ENCODE measurements at regions not wholly inside any gene's neighbourhood (a gene's known extent, or its start where the extent isn't known, plus 50 kb on each side); places are given as distances from the start of the nearest gene placed in this dataset.

DNA sequence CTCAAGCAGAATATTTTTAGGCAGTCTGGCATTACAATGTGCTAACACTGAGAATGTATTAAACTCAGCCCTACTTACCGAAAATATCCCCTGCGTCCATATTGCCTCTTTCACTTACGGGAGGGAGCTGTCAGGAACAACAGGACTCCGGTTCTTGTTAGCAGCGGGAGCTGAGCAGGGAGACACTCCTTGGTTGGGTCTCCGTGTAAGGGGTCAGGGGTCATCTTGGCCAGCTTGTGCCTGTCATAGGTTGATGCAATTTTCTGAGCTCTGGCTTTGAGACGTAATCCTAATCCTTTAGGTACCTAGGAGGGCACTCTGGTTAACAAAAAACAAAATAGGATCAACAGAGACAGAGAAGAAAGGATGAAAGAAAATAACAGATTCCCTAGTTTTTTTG is 1477.2 kb downstream of the BRD1 start:
- H3K36me3 ChIP-seq (ENCODE audit: control insufficient read depth in 1 of 2, insufficient read depth in 2 of 2, low read length in 2 of 2), result no peaks in the 10 kb centered on the region
- H3K27me3 ChIP-seq (ENCODE audit: control insufficient read depth in 1 of 2, insufficient read depth in 2 of 2, low read length in 2 of 2), result peaks cover 0 to 3% of the 10 kb centered on the region in 2 donors
- no peak overlapping the region for H3K9ac ChIP-seq (ENCODE audit: low read depth in 1 of 2, low read length in 2 of 2)
- H3K27ac ChIP-seq (ENCODE audit: low read depth, low read length), result no peak overlapping the region
- H3K9me3 ChIP-seq (ENCODE audit: control insufficient read depth in 1 of 2, low read length in 2 of 2), result no peaks in the 10 kb centered on the region
- H3K4me3 ChIP-seq (ENCODE audit: low read depth in 1 of 2, low read length in 2 of 2), result no peak overlapping the region
- no peaks in the 10 kb centered on the region for H3K4me1 ChIP-seq (ENCODE audit: control insufficient read depth in 1 of 2, insufficient read depth in 2 of 2, low read length in 2 of 2)

- Histone ChIP-seq H3K4me1 (ENCODE audit: control insufficient read depth in 1 of 2, insufficient read depth in 2 of 2, low read length in 2 of 2) (no peaks in the 10 kb centered on the region), H3K4me3 (ENCODE audit: low read depth in 1 of 2, low read length in 2 of 2) (no peak overlapping the region), H3K36me3 (ENCODE audit: control insufficient read depth in 1 of 2, insufficient read depth in 2 of 2, low read length in 2 of 2) (no peaks in the 10 kb centered on the region), H3K27ac (ENCODE audit: low read depth, low read length) (no peak overlapping the region), H3K9ac (ENCODE audit: low read depth in 1 of 2, low read length in 2 of 2) (no peak overlapping the region), H3K9me3 (ENCODE audit: control insufficient read depth in 1 of 2, low read length in 2 of 2) (no peaks in the 10 kb centered on the region), H3K27me3 (ENCODE audit: control insufficient read depth in 1 of 2, insufficient read depth in 2 of 2, low read length in 2 of 2) (peaks cover 0 to 3% of the 10 kb centered on the region in 2 donors)
Measured at GRCh38 chr22:48348855-48349254, 1478.8 kb downstream of the BRD1 start.

GRCh38 chr22:48347311-48347710 is 1480.4 kb downstream of the BRD1 start:
- H3K36me3 ChIP-seq (ENCODE audit: control insufficient read depth in 1 of 2, insufficient read depth in 2 of 2, low read length in 2 of 2), result no peaks in the 10 kb centered on the region
- no peak overlapping the region for H3K27ac ChIP-seq (ENCODE audit: low read depth, low read length)
- no peak overlapping the region for H3K9ac ChIP-seq (ENCODE audit: low read depth in 1 of 2, low read length in 2 of 2)
- H3K4me1 ChIP-seq (ENCODE audit: control insufficient read depth in 1 of 2, insufficient read depth in 2 of 2, low read length in 2 of 2), result no peaks in the 10 kb centered on the region
- H3K27me3 ChIP-seq (ENCODE audit: control insufficient read depth in 1 of 2, insufficient read depth in 2 of 2, low read length in 2 of 2), result peaks cover 0 to 3% of the 10 kb centered on the region in 2 donors
- no peaks in the 10 kb centered on the region for H3K9me3 ChIP-seq (ENCODE audit: control insufficient read depth in 1 of 2, low read length in 2 of 2)
- no peak overlapping the region for H3K4me3 ChIP-seq (ENCODE audit: low read depth in 1 of 2, low read length in 2 of 2)

GRCh38 chr22:48346911-48347310 is 1480.8 kb downstream of the BRD1 start:
- Histone ChIP-seq H3K36me3 (ENCODE audit: control insufficient read depth in 1 of 2, insufficient read depth in 2 of 2, low read length in 2 of 2) (no peaks in the 10 kb centered on the region), H3K9me3 (ENCODE audit: control insufficient read depth in 1 of 2, low read length in 2 of 2) (no peaks in the 10 kb centered on the region), H3K27ac (ENCODE audit: low read depth, low read length) (no peak overlapping the region), H3K4me1 (ENCODE audit: control insufficient read depth in 1 of 2, insufficient read depth in 2 of 2, low read length in 2 of 2) (no peaks in the 10 kb centered on the region), H3K9ac (ENCODE audit: low read depth in 1 of 2, low read length in 2 of 2) (no peak overlapping the region), H3K27me3 (ENCODE audit: control insufficient read depth in 1 of 2, insufficient read depth in 2 of 2, low read length in 2 of 2) (peaks cover 0 to 3% of the 10 kb centered on the region in 2 donors), H3K4me3 (ENCODE audit: low read depth in 1 of 2, low read length in 2 of 2) (no peak overlapping the region)

- H3K27me3 ChIP-seq (ENCODE audit: control insufficient read depth in 1 of 2, insufficient read depth in 2 of 2, low read length in 2 of 2), result peaks cover 0 to 3% of the 10 kb centered on the region in 2 donors
- no peaks in the 10 kb centered on the region for H3K9me3 ChIP-seq (ENCODE audit: control insufficient read depth in 1 of 2, low read length in 2 of 2)
- no peaks in the 10 kb centered on the region for H3K4me1 ChIP-seq (ENCODE audit: control insufficient read depth in 1 of 2, insufficient read depth in 2 of 2, low read length in 2 of 2)
- H3K4me3 ChIP-seq (ENCODE audit: low read depth in 1 of 2, low read length in 2 of 2), result no peak overlapping the region
- no peak overlapping the region for H3K9ac ChIP-seq (ENCODE audit: low read depth in 1 of 2, low read length in 2 of 2)
- no peaks in the 10 kb centered on the region for H3K36me3 ChIP-seq (ENCODE audit: control insufficient read depth in 1 of 2, insufficient read depth in 2 of 2, low read length in 2 of 2)
- no peak overlapping the region for H3K27ac ChIP-seq (ENCODE audit: low read depth, low read length)
Measured at GRCh38 chr22:48346311-48346710, 1481.4 kb downstream of the BRD1 start.

GRCh38 chr22:48345631-48346030 is 1482.0 kb downstream of the BRD1 start:
- Histone ChIP-seq H3K9ac (ENCODE audit: low read depth in 1 of 2, low read length in 2 of 2) (no peak overlapping the region), H3K4me1 (ENCODE audit: control insufficient read depth in 1 of 2, insufficient read depth in 2 of 2, low read length in 2 of 2) (no peaks in the 10 kb centered on the region), H3K36me3 (ENCODE audit: control insufficient read depth in 1 of 2, insufficient read depth in 2 of 2, low read length in 2 of 2) (no peaks in the 10 kb centered on the region), H3K9me3 (ENCODE audit: control insufficient read depth in 1 of 2, low read length in 2 of 2) (no peaks in the 10 kb centered on the region), H3K27ac (ENCODE audit: low read depth, low read length) (no peak overlapping the region), H3K27me3 (ENCODE audit: control insufficient read depth in 1 of 2, insufficient read depth in 2 of 2, low read length in 2 of 2) (peaks cover 0 to 3% of the 10 kb centered on the region in 2 donors), H3K4me3 (ENCODE audit: low read depth in 1 of 2, low read length in 2 of 2) (no peak overlapping the region)

DNA sequence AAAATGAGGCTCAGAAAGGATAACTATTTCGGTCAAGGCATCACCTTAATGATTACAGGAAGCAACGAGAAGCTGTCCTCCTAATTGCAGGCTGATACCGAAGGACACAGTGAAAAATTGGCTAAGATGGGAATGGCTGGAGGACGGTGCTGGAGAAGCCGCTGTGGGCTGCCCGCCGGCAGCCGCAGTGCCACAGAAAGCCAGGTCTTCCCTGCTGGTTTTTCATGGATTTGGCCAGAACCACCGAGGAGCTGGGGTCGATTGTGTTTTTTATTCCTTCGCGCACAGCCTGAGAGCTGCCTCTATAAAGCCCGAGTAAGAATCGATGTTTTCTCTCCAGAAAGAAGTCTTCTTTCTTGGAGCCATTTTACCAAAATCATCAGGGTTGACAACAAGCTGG is 1484.2 kb downstream of the BRD1 start:
- Histone ChIP-seq H3K27ac (ENCODE audit: low read depth, low read length) (no peak overlapping the region), H3K27me3 (ENCODE audit: control insufficient read depth in 1 of 2, insufficient read depth in 2 of 2, low read length in 2 of 2) (peaks cover 0 to 3% of the 10 kb centered on the region in 2 donors), H3K4me1 (ENCODE audit: control insufficient read depth in 1 of 2, insufficient read depth in 2 of 2, low read length in 2 of 2) (no peaks in the 10 kb centered on the region), H3K9ac (ENCODE audit: low read depth in 1 of 2, low read length in 2 of 2) (no peak overlapping the region), H3K9me3 (ENCODE audit: control insufficient read depth in 1 of 2, low read length in 2 of 2) (no peaks in the 10 kb centered on the region), H3K4me3 (ENCODE audit: low read depth in 1 of 2, low read length in 2 of 2) (no peak overlapping the region), H3K36me3 (ENCODE audit: control insufficient read depth in 1 of 2, insufficient read depth in 2 of 2, low read length in 2 of 2) (no peaks in the 10 kb centered on the region)

GRCh38 chr22:48342732-48343131 is 1484.9 kb downstream of the BRD1 start:
- Histone ChIP-seq H3K27ac (ENCODE audit: low read depth, low read length) (no peak overlapping the region), H3K9ac (ENCODE audit: low read depth in 1 of 2, low read length in 2 of 2) (no peak overlapping the region), H3K27me3 (ENCODE audit: control insufficient read depth in 1 of 2, insufficient read depth in 2 of 2, low read length in 2 of 2) (peaks cover 0 to 3% of the 10 kb centered on the region in 2 donors), H3K4me3 (ENCODE audit: low read depth in 1 of 2, low read length in 2 of 2) (no peak overlapping the region), H3K4me1 (ENCODE audit: control insufficient read depth in 1 of 2, insufficient read depth in 2 of 2, low read length in 2 of 2) (no peaks in the 10 kb centered on the region), H3K36me3 (ENCODE audit: control insufficient read depth in 1 of 2, insufficient read depth in 2 of 2, low read length in 2 of 2) (no peaks in the 10 kb centered on the region), H3K9me3 (ENCODE audit: control insufficient read depth in 1 of 2, low read length in 2 of 2) (no peaks in the 10 kb centered on the region)

- Histone ChIP-seq H3K9ac (ENCODE audit: low read depth in 1 of 2, low read length in 2 of 2) (no peak overlapping the region), H3K27ac (ENCODE audit: low read depth, low read length) (no peak overlapping the region), H3K36me3 (ENCODE audit: control insufficient read depth in 1 of 2, insufficient read depth in 2 of 2, low read length in 2 of 2) (no peaks in the 10 kb centered on the region), H3K4me1 (ENCODE audit: control insufficient read depth in 1 of 2, insufficient read depth in 2 of 2, low read length in 2 of 2) (no peaks in the 10 kb centered on the region), H3K27me3 (ENCODE audit: control insufficient read depth in 1 of 2, insufficient read depth in 2 of 2, low read length in 2 of 2) (peaks cover 0 to under 1% of the 10 kb centered on the region in 2 donors), H3K4me3 (ENCODE audit: low read depth in 1 of 2, low read length in 2 of 2) (no peak overlapping the region), H3K9me3 (ENCODE audit: control insufficient read depth in 1 of 2, low read length in 2 of 2) (no peaks in the 10 kb centered on the region)
Measured at GRCh38 chr22:48342016-48342415, 1485.7 kb downstream of the BRD1 start.

GRCh38 chr22:48340727-48341709 is 1486.7 kb downstream of the BRD1 start:
- Histone ChIP-seq H3K27me3 (ENCODE audit: control insufficient read depth in 1 of 2, insufficient read depth in 2 of 2, low read length in 2 of 2) (no peaks in the 10 kb centered on the region), H3K27ac (ENCODE audit: low read depth, low read length) (no peak overlapping the region), H3K4me1 (ENCODE audit: control insufficient read depth in 1 of 2, insufficient read depth in 2 of 2, low read length in 2 of 2) (no peaks in the 10 kb centered on the region), H3K9me3 (ENCODE audit: control insufficient read depth in 1 of 2, low read length in 2 of 2) (no peaks in the 10 kb centered on the region), H3K4me3 (ENCODE audit: low read depth in 1 of 2, low read length in 2 of 2) (no peak overlapping the region), H3K9ac (ENCODE audit: low read depth in 1 of 2, low read length in 2 of 2) (no peak overlapping the region), H3K36me3 (ENCODE audit: control insufficient read depth in 1 of 2, insufficient read depth in 2 of 2, low read length in 2 of 2) (no peaks in the 10 kb centered on the region)

Data from duodenal mucosa (tissue), 2 donors.